ENCODE measurements at regions not wholly inside any gene's neighbourhood (a gene's known extent, or its start where the extent isn't known, plus 50 kb on each side); places are given as distances from the start of the nearest gene placed in this dataset.

GRCh38 chr2:41906338-41906725 lies 141.5 kb upstream of the PKDCC start:
- TF ChIP-seq TFCP2L1 (CRISPR knock-in tag; IDR thresholded peaks at IDR 0.05) = no peak
- no peak for TF ChIP-seq ESRRA (IDR thresholded peaks at IDR 0.05; ENCODE audit: borderline replicate concordance, low read length)
- no peak for TF ChIP-seq ZSCAN20 (CRISPR knock-in tag; IDR thresholded peaks at IDR 0.05)
- no peak for TF ChIP-seq BCL3 (IDR thresholded peaks at IDR 0.05)
- no peak for TF ChIP-seq CBX2 (IDR thresholded peaks at IDR 0.05; ENCODE audit: borderline replicate concordance, low read depth)
- TF ChIP-seq CTCF (IDR thresholded peaks at IDR 0.05) = no peak
- no peak for TF ChIP-seq JUNB (IDR thresholded peaks at IDR 0.05)
- TF ChIP-seq SREBF2 (IDR thresholded peaks at IDR 0.05) = no peak
- no peak for TF ChIP-seq KDM5A (IDR thresholded peaks at IDR 0.05)
- TF ChIP-seq HOXB13 (CRISPR knock-in tag; IDR thresholded peaks at IDR 0.05; ENCODE audit: low read depth) = no peak
- TF ChIP-seq RAD21 (conservative IDR thresholded peaks at IDR 0.05 in 1 of 2, IDR thresholded peaks at IDR 0.05 in 1 of 2) = no peak
- TF ChIP-seq KDM1A (IDR thresholded peaks at IDR 0.05; ENCODE audit: low read depth) = no peak
- no peak for TF ChIP-seq RARB (CRISPR knock-in tag; IDR thresholded peaks at IDR 0.05)
- TF ChIP-seq EHMT2 (IDR thresholded peaks at IDR 0.05; ENCODE audit: low read depth) = no peak
- no peak for TF ChIP-seq NFE2L2 (conservative IDR thresholded peaks at IDR 0.05; ENCODE audit: low read length)
- no peak for TF ChIP-seq CHD2 (IDR thresholded peaks at IDR 0.05; ENCODE audit: low read length, partially characterized antibody)
- TF ChIP-seq RFX5 (IDR thresholded peaks at IDR 0.05) = no peak
- TF ChIP-seq HDAC2 (IDR thresholded peaks at IDR 0.05) = no peak
- no peak for TF ChIP-seq USF2 (IDR thresholded peaks at IDR 0.05)
- H3K4me3 ChIP-seq = no peak overlapping the region
- ChIA-PET POLR2A (no interaction called here), CTCF (interaction anchor here (1.9 to 2.8 kb wide), 3 partner anchors 37 to 180 kb away, joined by 6 to 12 read pairs (median 7); no protein-coding TSS in a partner anchor)
- no peak overlapping the region for H3K4me2 ChIP-seq
- H3K4me1 ChIP-seq = peaks cover 11% of the 10 kb centered on the region
- FAIRE-seq = no peak
- no peak for DNase-seq (ENCODE audit: low read depth in 1 of 2, low spot score in 1 of 2)
- no peaks in the 10 kb centered on the region; the same call in 2 of the 3 replicates for H3K9me3 ChIP-seq
- WGBS (ENCODE audit: missing lambda C conversion rate) = 78% methylated on average over 4 of the region's 4 CpGs
- no peak for ATAC-seq
- H3K27ac ChIP-seq = no peak overlapping the region

DNA sequence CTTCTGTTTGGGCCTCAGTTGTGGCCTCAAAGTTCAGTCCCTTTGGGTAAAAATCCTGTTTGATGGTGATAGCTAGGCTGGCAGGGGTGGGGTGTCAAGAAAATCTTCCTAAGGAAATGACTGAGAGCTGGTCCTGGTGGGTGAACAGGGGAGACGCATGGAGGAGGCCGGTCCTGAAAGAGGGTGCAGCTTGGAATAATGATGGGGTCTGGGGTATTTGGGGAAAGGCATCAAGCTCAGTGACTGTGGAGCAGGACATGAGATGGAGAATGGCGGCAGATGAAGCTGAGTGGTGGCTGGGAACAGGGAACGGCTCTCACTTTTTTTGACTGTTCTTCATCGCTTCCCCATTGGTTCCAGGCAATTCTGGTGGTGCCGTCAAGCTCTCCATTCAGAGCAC lies 140.7 kb upstream of the PKDCC start:
- POLR2A ChIA-PET = interaction anchor here (1.1 kb wide), 1 partner anchor 9 kb away, joined by 5 read pairs; no protein-coding TSS in a partner anchor

More for the DNA sequence above, 140.7 kb upstream of the PKDCC start:
- Histone ChIP-seq H3K4me3 (no peak overlapping the region), H3K4me2 (no peak overlapping the region), H3K9me3 (no peaks in the 10 kb centered on the region), H3K4me1 (peaks cover 11% of the 10 kb centered on the region), H3K27ac (0 out of 6 replicates have a peak overlapping the region, but pooled peaks of 1 of the 2 experiments have one; percentile 12)
- no peak for FAIRE-seq
- no peak for ATAC-seq
- no peak for TF ChIP-seq ESRRA (IDR thresholded peaks at IDR 0.05; ENCODE audit: borderline replicate concordance, low read length)
- no peak for TF ChIP-seq FOSL2 (IDR thresholded peaks at IDR 0.05)
- no peak for TF ChIP-seq FOSL2 (CRISPR knock-in tag; IDR thresholded peaks at IDR 0.05)
- TF ChIP-seq POLR2AphosphoS2 (conservative IDR thresholded peaks at IDR 0.05; ENCODE audit: low read length) = no peak
- no peak for TF ChIP-seq EHF (CRISPR knock-in tag; IDR thresholded peaks at IDR 0.05)
- no peak for TF ChIP-seq EHMT2 (IDR thresholded peaks at IDR 0.05; ENCODE audit: low read depth)
- no peak for TF ChIP-seq KDM5A (IDR thresholded peaks at IDR 0.05)
- no peak for TF ChIP-seq MAFK (IDR thresholded peaks at IDR 0.05; ENCODE audit: partially characterized antibody)
- TF ChIP-seq TP53 (CRISPR knock-in tag; IDR thresholded peaks at IDR 0.05) = no peak
- TF ChIP-seq GATA3 (IDR thresholded peaks at IDR 0.05; ENCODE audit: borderline replicate concordance) = no peak
- no peak for TF ChIP-seq TFCP2L1 (CRISPR knock-in tag; IDR thresholded peaks at IDR 0.05)
- TF ChIP-seq SMC3 (IDR thresholded peaks at IDR 0.05) = no peak
- no peak for TF ChIP-seq ZC3H11A (IDR thresholded peaks at IDR 0.05)
- TF ChIP-seq ZNF302 (CRISPR knock-in tag; IDR thresholded peaks at IDR 0.05) = no peak
- TF ChIP-seq HES2 (IDR thresholded peaks at IDR 0.05) = no peak
- TF ChIP-seq REST (IDR thresholded peaks at IDR 0.05) = no peak
- TF ChIP-seq, protein P1, sequence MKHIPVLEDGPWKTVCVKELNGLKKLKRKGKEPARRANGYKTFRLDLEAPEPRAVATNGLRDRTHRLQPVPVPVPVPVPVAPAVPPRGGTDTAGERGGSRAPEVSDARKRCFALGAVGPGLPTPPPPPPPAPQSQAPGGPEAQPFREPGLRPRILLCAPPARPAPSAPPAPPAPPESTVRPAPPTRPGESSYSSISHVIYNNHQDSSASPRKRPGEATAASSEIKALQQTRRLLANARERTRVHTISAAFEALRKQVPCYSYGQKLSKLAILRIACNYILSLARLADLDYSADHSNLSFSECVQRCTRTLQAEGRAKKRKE (CRISPR knock-in tag; IDR thresholded peaks at IDR 0.05; ENCODE audit: low read depth) = no peak
- CTCF ChIA-PET = interaction anchor here (0.8 to 2.9 kb wide), 5 partner anchors 18 to 179 kb away, joined by 3 to 16 read pairs (median 6); no protein-coding TSS in a partner anchor
- DNase-seq (ENCODE audit: low read depth in 1 of 2, low spot score in 1 of 2) = no peak
- 93% methylated on average over 6 of the region's 6 CpGs for WGBS (ENCODE audit: missing lambda C conversion rate)

Data from A549 (cell line).